ENCODE measurements at regions not wholly inside any gene's neighbourhood (a gene's known extent, or its start where the extent isn't known, plus 50 kb on each side); places are given as distances from the start of the nearest gene placed in this dataset.
"Not testable (repeated sequence)": the region's sequence is repeated elsewhere in the genome, so short reads cannot be mapped to it uniquely, and the experiment has no call there.

GRCh38 chr1:30571380-30571779 is 152.0 kb downstream of the MATN1 start:
- TF ChIP-seq CTCF (IDR thresholded peaks at IDR 0.05; ENCODE audit: unreplicated experiment), result no peak
- DNase-seq (ENCODE audit: low spot score, unreplicated experiment), result no peak
- Mint-ChIP-seq H3K4me3 (ENCODE audit: low read depth) (no peak overlapping the region), H3K9me3 (ENCODE audit: low read depth) (no peaks in the 10 kb centered on the region), H3K27ac (no peak overlapping the region), H3K4me1 (ENCODE audit: low read depth) (no peaks in the 10 kb centered on the region), H3K36me3 (ENCODE audit: insufficient read depth) (no peaks in the 10 kb centered on the region), H3K27me3 (peaks cover 4% of the 10 kb centered on the region)

- Mint-ChIP-seq H3K4me3 (ENCODE audit: low read depth) (no peak overlapping the region), H3K4me1 (ENCODE audit: low read depth) (no peaks in the 10 kb centered on the region), H3K27ac (no peak overlapping the region), H3K27me3 (peaks cover 4% of the 10 kb centered on the region), H3K9me3 (ENCODE audit: low read depth) (peaks cover 4% of the 10 kb centered on the region), H3K36me3 (ENCODE audit: insufficient read depth) (no peaks in the 10 kb centered on the region)
- DNase-seq (ENCODE audit: low spot score, unreplicated experiment), result no peak
- no peak for TF ChIP-seq CTCF (IDR thresholded peaks at IDR 0.05; ENCODE audit: unreplicated experiment)
Measured at GRCh38 chr1:30569384-30569783, 154.0 kb downstream of the MATN1 start.

- Mint-ChIP-seq H3K27me3 (no peaks in the 10 kb centered on the region), H3K27ac (no peak overlapping the region), H3K9me3 (ENCODE audit: low read depth) (peaks cover 37% of the 10 kb centered on the region), H3K36me3 (ENCODE audit: insufficient read depth) (peaks cover 1% of the 10 kb centered on the region), H3K4me3 (ENCODE audit: low read depth) (no peak overlapping the region), H3K4me1 (ENCODE audit: low read depth) (no peaks in the 10 kb centered on the region)
- no peak for TF ChIP-seq CTCF (IDR thresholded peaks at IDR 0.05; ENCODE audit: unreplicated experiment)
- DNase-seq (ENCODE audit: low spot score, unreplicated experiment), result no peak
Measured at GRCh38 chr1:30562559-30562958, 160.8 kb downstream of the MATN1 start.

GRCh38 chr1:30551603-30552002 is 171.8 kb downstream of the MATN1 start:
- Mint-ChIP-seq H3K27ac (no peak overlapping the region), H3K9me3 (ENCODE audit: low read depth) (no peaks in the 10 kb centered on the region), H3K36me3 (ENCODE audit: insufficient read depth) (no peaks in the 10 kb centered on the region), H3K4me3 (ENCODE audit: low read depth) (no peak overlapping the region), H3K4me1 (ENCODE audit: low read depth) (no peaks in the 10 kb centered on the region), H3K27me3 (peaks cover 2% of the 10 kb centered on the region)
- no peak for TF ChIP-seq CTCF (IDR thresholded peaks at IDR 0.05; ENCODE audit: unreplicated experiment)
- DNase-seq (ENCODE audit: low spot score, unreplicated experiment), result no peak

- H3K36me3 Mint-ChIP-seq (ENCODE audit: insufficient read depth), result no peaks in the 10 kb centered on the region
- no peaks in the 10 kb centered on the region for H3K9me3 Mint-ChIP-seq (ENCODE audit: low read depth)
- H3K27me3 Mint-ChIP-seq, result peaks cover 2% of the 10 kb centered on the region
- no peak overlapping the region for H3K4me3 Mint-ChIP-seq (ENCODE audit: low read depth)
- TF ChIP-seq CTCF (IDR thresholded peaks at IDR 0.05; ENCODE audit: unreplicated experiment), result no peak
- H3K27ac Mint-ChIP-seq, result no peak overlapping the region
- no peaks in the 10 kb centered on the region for H3K4me1 Mint-ChIP-seq (ENCODE audit: low read depth)
- DNase-seq (ENCODE audit: low spot score, unreplicated experiment), result no peak
Measured at GRCh38 chr1:30550365-30551220, 172.8 kb downstream of the MATN1 start.

GRCh38 chr1:30549872-30550271 is 173.5 kb downstream of the MATN1 start:
- H3K27me3 Mint-ChIP-seq; H3K36me3 Mint-ChIP-seq (ENCODE audit: insufficient read depth); H3K4me1 Mint-ChIP-seq (ENCODE audit: low read depth); DNase-seq (ENCODE audit: low spot score, unreplicated experiment); H3K27ac Mint-ChIP-seq; H3K4me3 Mint-ChIP-seq (ENCODE audit: low read depth); H3K9me3 Mint-ChIP-seq (ENCODE audit: low read depth): not testable (repeated sequence)

Data from progenitor cell of endocrine pancreas (in vitro differentiated cells).